Trophoblast cell (in vitro differentiated cells and primary cell): ENCODE measurements at regions not wholly inside any gene's neighbourhood (a gene's known extent, or its start where the extent isn't known, plus 50 kb on each side); places are given as distances from the start of the nearest gene placed in this dataset.

Experiments
- DNase-seq, 2 donors: peaks; one replicate each; pipeline ENCODE4 v3.0.0-alpha.2; 2016
- H2AFZ ChIP-seq: 2 replicates; pipeline ENCODE4 v1.6.1; 2013; ENCODE audit warnings: low read length, moderate library complexity, mild to moderate bottlenecking; ENCODE audit not compliant: insufficient read depth, poor library complexity
- H2AK5ac ChIP-seq: 2 replicates; pipeline ENCODE4 v1.6.1; 2013; ENCODE audit warnings: mild to moderate bottlenecking, low read length
- H2BK120ac ChIP-seq: 2 replicates; pipeline ENCODE4 v1.6.1; 2013; ENCODE audit warnings: low read length, mild to moderate bottlenecking, moderate library complexity; ENCODE audit not compliant: insufficient read depth, poor library complexity
- H2BK12ac ChIP-seq: 2 replicates; pipeline ENCODE4 v1.6.1; 2013; ENCODE audit warnings: mild to moderate bottlenecking, low read length, moderate library complexity
- H2BK5ac ChIP-seq: 2 replicates; pipeline ENCODE4 v1.6.1; 2013; ENCODE audit warnings: low read length, low read depth, moderate library complexity, mild to moderate bottlenecking; ENCODE audit not compliant: poor library complexity
- H3K14ac ChIP-seq: 2 replicates; pipeline ENCODE4 v1.6.1; 2013; ENCODE audit warnings: mild to moderate bottlenecking, low read length
- H3K18ac ChIP-seq: 2 replicates; pipeline ENCODE4 v1.6.1; 2013; ENCODE audit warnings: mild to moderate bottlenecking, low read length
- H3K23ac ChIP-seq: 2 replicates; pipeline ENCODE4 v1.6.1; 2013; ENCODE audit warnings: low read length
- H3K27ac ChIP-seq: 2 replicates; pipeline ENCODE4 v1.5.1; 2013; ENCODE audit warnings: low read depth, mild to moderate bottlenecking, inconsistent platforms, low read length, moderate library complexity
- H3K27me3 ChIP-seq: 2 replicates; pipeline ENCODE4 v1.6.1; 2013; ENCODE audit warnings: inconsistent platforms, mild to moderate bottlenecking, low read length, moderate library complexity; ENCODE audit not compliant: insufficient read depth
- H3K36me3 ChIP-seq, 2 experiments: 1 replicate in 1 of 2; 2 replicates in 1 of 2; pipeline ENCODE4 v1.6.1; 2013; ENCODE audit warnings: low read length in 2 of 2, mild to moderate bottlenecking in 2 of 2, moderate library complexity in 1 of 2; ENCODE audit not compliant: insufficient read depth in 2 of 2, control insufficient read depth in 1 of 2
- H3K4ac ChIP-seq: 2 replicates; pipeline ENCODE4 v1.6.1; 2013; ENCODE audit warnings: low read depth, mild to moderate bottlenecking, low read length, moderate library complexity
- H3K4me1 ChIP-seq, 2 experiments: 1 replicate in 1 of 2; 2 replicates in 1 of 2; pipeline ENCODE4 v1.6.1; 2013; ENCODE audit warnings: low read length in 2 of 2, mild to moderate bottlenecking in 2 of 2, moderate library complexity in 1 of 2; ENCODE audit not compliant: insufficient read depth in 2 of 2, control insufficient read depth in 1 of 2
- H3K4me2 ChIP-seq: 2 replicates; pipeline ENCODE4 v1.6.1; 2013; ENCODE audit warnings: inconsistent platforms, mild to moderate bottlenecking, low read length, moderate library complexity
- H3K4me3 ChIP-seq: 2 replicates; pipeline ENCODE4 v1.5.1; 2013; ENCODE audit warnings: mild to moderate bottlenecking, low read depth, low read length, inconsistent platforms
- H3K79me1 ChIP-seq: one replicate; pipeline ENCODE4 v1.6.1; 2013; ENCODE audit warnings: low read length
- H3K79me2 ChIP-seq: 2 replicates; pipeline ENCODE4 v1.6.1; 2013; ENCODE audit warnings: low read length, mild to moderate bottlenecking; ENCODE audit not compliant: control insufficient read depth, insufficient read depth, poor library complexity
- H3K9ac ChIP-seq: 2 replicates; pipeline ENCODE4 v1.6.1; 2013; ENCODE audit warnings: mild to moderate bottlenecking, low read length
- H3K9me3 ChIP-seq: 2 replicates; pipeline ENCODE4 v1.6.1; 2013; ENCODE audit warnings: low read depth, mild to moderate bottlenecking, control low read depth, inconsistent platforms, low read length; ENCODE audit not compliant: insufficient read depth
- H4K12ac ChIP-seq: 2 replicates; pipeline ENCODE4 v1.6.1; 2013; ENCODE audit warnings: low read depth, mild to moderate bottlenecking, low read length, moderate library complexity
- H4K8ac ChIP-seq: 2 replicates; pipeline ENCODE4 v1.6.1; 2013; ENCODE audit warnings: low read depth, mild to moderate bottlenecking, low read length, moderate library complexity
- H4K91ac ChIP-seq: one replicate; pipeline ENCODE4 v1.6.1; 2013; ENCODE audit warnings: low read depth, mild to moderate bottlenecking, low read length, moderate library complexity
- WGBS: extraction: QIAGEN DNeasy Blood & Tissue Kit; methylation state at CpG from one replicate; pipeline ENCODE4 v1.1.7; 2013; ENCODE audit warnings: missing lambda C conversion rate; ENCODE audit not compliant: insufficient read length, insufficient coverage; ENCODE audit errors: extremely low coverage; 5-methylcytosine and 5-hydroxymethylcytosine counted together

DNA sequence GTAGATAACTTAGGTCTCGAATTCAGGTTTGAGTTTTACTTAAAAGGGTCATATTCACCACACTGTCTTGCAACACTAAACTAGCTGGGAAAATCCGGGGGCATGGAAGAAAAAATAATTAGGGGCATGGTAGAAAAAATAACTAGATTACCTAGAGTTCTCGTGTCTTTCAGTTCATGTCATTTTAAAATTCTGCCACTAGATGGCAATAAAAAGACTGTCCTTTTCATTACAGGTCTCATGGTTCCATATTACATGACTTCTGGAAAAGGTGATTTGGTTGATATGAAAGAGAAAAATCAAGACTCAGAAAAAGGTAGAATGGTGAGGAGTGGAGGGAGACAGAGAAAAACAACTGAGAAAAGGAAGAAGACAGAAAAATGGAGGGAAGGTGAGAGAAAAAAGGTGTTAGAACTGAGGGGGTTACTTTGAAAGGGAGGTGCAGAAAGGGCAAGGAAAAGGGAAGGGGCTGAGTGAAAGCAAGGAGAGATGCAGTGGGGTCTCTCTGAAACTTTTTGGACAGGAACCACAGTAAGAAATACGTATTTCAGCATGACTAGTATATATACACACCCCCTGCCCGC, 299.0 kb downstream of the KLF12 start:
- H3K4me2 ChIP-seq: no peak overlapping the region
- no peak overlapping the region for H4K8ac ChIP-seq
- no peak overlapping the region for H3K18ac ChIP-seq
- no peaks in the 10 kb centered on the region for H3K27me3 ChIP-seq
- H2BK12ac ChIP-seq: no peak overlapping the region
- no peak overlapping the region for H3K4ac ChIP-seq
- no peaks in the 10 kb centered on the region for H3K79me2 ChIP-seq
- no peak overlapping the region for H3K9ac ChIP-seq
- H3K36me3 ChIP-seq: no peaks in the 10 kb centered on the region
- DNase-seq: peak in 1 of 2 donors; percentile 79
- H3K79me1 ChIP-seq: no peaks in the 10 kb centered on the region
- no peak overlapping the region for H3K4me3 ChIP-seq
- no peak overlapping the region for H4K12ac ChIP-seq
- no peak overlapping the region for H2AFZ ChIP-seq
- no peak overlapping the region for H3K23ac ChIP-seq
- H3K14ac ChIP-seq: no peak overlapping the region
- H3K4me1 ChIP-seq: no peaks in the 10 kb centered on the region
- H4K91ac ChIP-seq: no peak overlapping the region
- WGBS: no CpG with 5 or more reads among the region's 5 CpGs
- H2AK5ac ChIP-seq: no peak overlapping the region
- H3K27ac ChIP-seq: no peak overlapping the region
- no peak overlapping the region for H2BK120ac ChIP-seq
- no peaks in the 10 kb centered on the region for H3K9me3 ChIP-seq
- no peak overlapping the region for H2BK5ac ChIP-seq

GRCh38 chr13:73833325-73834070, 300.7 kb downstream of the KLF12 start:
- Histone ChIP-seq H3K36me3 (no peaks in the 10 kb centered on the region), H3K27ac (no peak overlapping the region), H4K8ac (no peak overlapping the region), H3K79me2 (no peaks in the 10 kb centered on the region), H3K4ac (no peak overlapping the region), H2BK5ac (no peak overlapping the region), H3K9ac (no peak overlapping the region), H2BK12ac (no peak overlapping the region), H2AFZ (no peak overlapping the region), H2AK5ac (no peak overlapping the region), H3K4me2 (no peak overlapping the region), H3K9me3 (no peaks in the 10 kb centered on the region), H4K12ac (no peak overlapping the region), H3K79me1 (no peaks in the 10 kb centered on the region), H4K91ac (no peak overlapping the region), H3K23ac (no peak overlapping the region), H3K4me3 (no peak overlapping the region), H3K4me1 (no peaks in the 10 kb centered on the region), H3K27me3 (no peaks in the 10 kb centered on the region), H3K18ac (no peak overlapping the region), H3K14ac (no peak overlapping the region), H2BK120ac (no peak overlapping the region)
- DNase-seq: no peak
- no CpG with 5 or more reads among the region's 7 CpGs for WGBS

GRCh38 chr13:73832825-73833224, 301.4 kb downstream of the KLF12 start:
- no peaks in the 10 kb centered on the region for H3K27me3 ChIP-seq
- no peak overlapping the region for H3K4ac ChIP-seq
- H3K14ac ChIP-seq: no peak overlapping the region
- no peaks in the 10 kb centered on the region for H3K36me3 ChIP-seq
- H3K4me3 ChIP-seq: no peak overlapping the region
- no peak overlapping the region for H2BK120ac ChIP-seq
- WGBS: no CpG with 5 or more reads among the region's 3 CpGs
- H3K9ac ChIP-seq: no peak overlapping the region
- no peak overlapping the region for H4K91ac ChIP-seq
- no peak overlapping the region for H3K4me2 ChIP-seq
- no peak overlapping the region for H3K27ac ChIP-seq
- no peak overlapping the region for H3K18ac ChIP-seq
- H2AK5ac ChIP-seq: no peak overlapping the region
- H4K12ac ChIP-seq: no peak overlapping the region
- H3K4me1 ChIP-seq: no peaks in the 10 kb centered on the region
- H3K79me1 ChIP-seq: no peaks in the 10 kb centered on the region
- DNase-seq: no peak
- H3K23ac ChIP-seq: no peak overlapping the region
- H3K79me2 ChIP-seq: no peaks in the 10 kb centered on the region
- H2BK5ac ChIP-seq: no peak overlapping the region
- no peak overlapping the region for H4K8ac ChIP-seq
- H2BK12ac ChIP-seq: no peak overlapping the region
- no peaks in the 10 kb centered on the region for H3K9me3 ChIP-seq
- H2AFZ ChIP-seq: no peak overlapping the region

DNA sequence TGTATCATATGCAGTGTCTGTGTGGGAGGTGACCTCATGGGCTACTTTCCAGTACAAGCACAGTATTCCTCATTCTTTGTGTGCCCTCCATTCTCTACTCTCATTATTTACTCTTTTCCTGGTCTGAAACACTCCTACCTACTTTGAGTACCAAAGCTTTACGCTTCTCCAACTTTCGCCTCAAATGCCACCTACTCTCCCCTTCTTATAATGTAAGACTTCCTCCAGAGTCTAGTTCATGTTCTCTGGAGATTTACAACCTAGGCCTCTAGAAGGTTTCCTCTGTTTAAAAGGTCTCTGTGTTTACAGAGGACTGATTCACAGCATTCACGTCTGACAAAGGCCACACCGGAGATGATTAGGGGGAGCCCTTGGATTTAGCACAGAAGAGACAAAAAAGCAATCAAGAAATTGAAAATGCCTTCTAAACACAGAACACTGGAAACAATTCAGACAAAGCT, 302.0 kb downstream of the KLF12 start:
- Histone ChIP-seq H3K23ac (no peak overlapping the region), H2BK12ac (no peak overlapping the region), H3K79me1 (no peaks in the 10 kb centered on the region), H3K4me3 (no peak overlapping the region), H3K9me3 (no peaks in the 10 kb centered on the region), H3K4me1 (no peaks in the 10 kb centered on the region), H3K36me3 (no peaks in the 10 kb centered on the region), H3K4ac (no peak overlapping the region), H4K8ac (no peak overlapping the region), H3K27ac (no peak overlapping the region), H3K79me2 (no peaks in the 10 kb centered on the region), H4K91ac (no peak overlapping the region), H3K18ac (no peak overlapping the region), H4K12ac (no peak overlapping the region), H3K27me3 (no peaks in the 10 kb centered on the region), H2BK5ac (no peak overlapping the region), H3K9ac (no peak overlapping the region), H2AFZ (no peak overlapping the region), H3K14ac (no peak overlapping the region), H2AK5ac (no peak overlapping the region), H3K4me2 (no peak overlapping the region), H2BK120ac (no peak overlapping the region)
- no peak for DNase-seq
- no CpG with 5 or more reads among the region's 4 CpGs for WGBS
